HAP-1 (cell line): ENCODE measurements at regions not wholly inside any gene's neighbourhood (a gene's known extent, or its start where the extent isn't known, plus 50 kb on each side); places are given as distances from the start of the nearest gene placed in this dataset.
"Not testable (repeated sequence)": the region's sequence is repeated elsewhere in the genome, so short reads cannot be mapped to it uniquely, and the experiment has no call there.

Experiments used
- DNase-seq, 2 experiments: peaks; one replicate each; pipeline ENCODE4 v3.0.0-alpha.2; 2016 to 2020; ENCODE audit warnings: low spot score in 2 of 2
- H3K27me3 ChIP-seq: fragments of 250-450 bp; sonication (Bioruptor Pico); 2 replicates; pipeline ENCODE4 v1.5.1; 2020; ENCODE audit warnings: low read depth, mild to moderate bottlenecking, moderate library complexity
- H3K36me3 ChIP-seq: fragments of 250-450 bp; sonication (Bioruptor Pico); replicated peaks from 2 replicates; pipeline ENCODE4 v1.5.1; 2020; ENCODE audit warnings: mild to moderate bottlenecking
- H3K4me1 ChIP-seq: fragments of 250-450 bp; sonication (Bioruptor Pico); 2 replicates; pipeline ENCODE4 v1.5.1; 2020; ENCODE audit warnings: mild to moderate bottlenecking
- H3K4me3 ChIP-seq: fragments of 250-450 bp; sonication (Bioruptor Pico); 2 replicates; pipeline ENCODE4 v1.5.1; 2020; ENCODE audit warnings: mild to moderate bottlenecking, moderate library complexity
- H3K9me3 ChIP-seq: fragments of 250-450 bp; sonication (Bioruptor Pico); 2 replicates; pipeline ENCODE4 v1.5.1; 2020; ENCODE audit warnings: mild to moderate bottlenecking, moderate library complexity
- in situ Hi-C: fragments of 300-500 bp; cut with MboI; formaldehyde crosslinking; loops from 3 replicates; pipeline ENCODE4 v1.14.3; 2020; ENCODE audit warnings: low sequenced_read_pairs, inconsistent platforms, mixed read lengths

DNA sequence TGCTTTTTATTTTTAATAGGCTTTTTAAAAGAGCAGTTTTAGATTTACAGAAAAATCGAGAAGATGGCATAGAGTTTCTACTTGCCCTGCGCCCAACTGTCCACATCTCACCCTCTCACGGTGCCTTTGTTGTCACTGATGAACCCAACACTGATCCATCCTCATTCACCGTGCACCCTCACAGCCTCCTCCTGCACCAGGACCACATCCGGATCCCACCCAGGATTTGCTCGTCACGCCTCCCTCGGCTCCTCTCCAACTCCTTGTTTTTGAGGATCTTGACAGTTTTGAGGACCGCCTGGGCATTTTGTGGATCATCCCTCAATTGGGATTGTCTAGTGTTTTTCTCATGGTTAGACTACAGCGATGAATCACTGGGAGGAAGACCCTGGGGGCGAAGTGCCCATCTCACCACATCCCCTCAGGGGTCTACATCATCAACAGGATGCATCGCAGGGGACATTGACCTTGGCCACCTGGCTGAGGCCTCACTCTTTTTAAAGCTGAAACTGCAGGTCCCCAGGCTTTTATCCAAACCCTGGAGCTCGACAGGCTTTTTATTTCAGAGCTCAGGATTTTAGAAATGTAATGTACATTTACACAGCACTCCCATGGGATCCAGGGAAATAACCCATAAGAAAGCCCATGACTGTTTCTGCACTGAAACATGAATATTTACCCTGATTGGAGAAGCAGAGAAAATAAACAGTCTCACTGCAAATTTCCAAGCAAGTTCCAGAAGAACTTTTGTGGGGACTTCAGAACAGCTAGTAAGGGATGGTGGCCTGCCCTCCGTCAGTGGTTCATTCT lies 71.8 kb upstream of the ZNF469 start:
- in situ Hi-C loops = no loop called here
- Histone ChIP-seq H3K9me3 (no peaks in the 10 kb centered on the region), H3K4me1 (no peaks in the 10 kb centered on the region), H3K36me3 (no peaks in the 10 kb centered on the region), H3K4me3 (no peak overlapping the region), H3K27me3 (no peaks in the 10 kb centered on the region)
- no peak for DNase-seq

GRCh38 chr16:88311860-88312259 lies 70.9 kb upstream of the ZNF469 start:
- DNase-seq, H3K36me3 ChIP-seq, H3K4me3 ChIP-seq, in situ Hi-C loops, H3K27me3 ChIP-seq, H3K9me3 ChIP-seq, H3K4me1 ChIP-seq: not testable (repeated sequence)

GRCh38 chr16:88312732-88313131 lies 70.0 kb upstream of the ZNF469 start:
- Histone ChIP-seq H3K27me3 (no peaks in the 10 kb centered on the region), H3K4me1 (no peaks in the 10 kb centered on the region), H3K4me3 (no peak overlapping the region), H3K36me3 (no peaks in the 10 kb centered on the region), H3K9me3 (no peaks in the 10 kb centered on the region)
- in situ Hi-C loops = no loop called here
- DNase-seq = no peak

GRCh38 chr16:88314991-88315542 lies 67.7 kb upstream of the ZNF469 start:
- no peaks in the 10 kb centered on the region for H3K36me3 ChIP-seq
- DNase-seq = no peak
- H3K4me3 ChIP-seq = no peak overlapping the region
- H3K4me1 ChIP-seq = no peaks in the 10 kb centered on the region
- H3K9me3 ChIP-seq = no peaks in the 10 kb centered on the region
- H3K27me3 ChIP-seq = no peaks in the 10 kb centered on the region
- in situ Hi-C loops = no loop called here

DNA sequence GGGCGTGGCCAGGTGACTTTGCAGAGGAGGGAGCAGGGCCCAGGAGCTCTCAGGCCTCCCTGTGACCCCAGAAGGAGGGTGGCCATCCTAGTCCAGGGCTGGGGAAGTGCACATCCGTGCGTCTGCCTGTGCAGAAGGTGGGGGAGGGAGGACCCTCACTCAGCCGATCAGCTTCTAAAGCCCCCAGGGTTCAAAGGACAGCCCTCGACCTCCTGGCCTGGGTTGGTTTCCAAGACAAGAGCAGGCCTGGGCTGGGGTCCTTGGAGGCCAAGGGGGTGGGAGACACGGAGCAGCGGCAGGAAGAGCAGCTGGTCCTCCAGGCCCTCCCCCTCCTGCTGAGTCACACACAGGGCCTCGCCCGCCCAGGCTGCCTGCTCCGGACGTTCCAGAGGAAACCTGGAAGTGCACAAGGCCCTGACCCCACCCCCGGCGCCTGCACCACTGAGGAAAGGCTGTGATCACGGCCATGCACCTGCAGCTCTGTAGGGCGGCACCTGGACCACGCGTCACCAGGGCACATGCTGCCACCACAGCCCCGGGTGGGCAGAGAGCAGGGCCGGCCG lies 67.1 kb upstream of the ZNF469 start:
- no peaks in the 10 kb centered on the region for H3K4me1 ChIP-seq
- no peaks in the 10 kb centered on the region for H3K27me3 ChIP-seq
- H3K36me3 ChIP-seq = no peaks in the 10 kb centered on the region
- in situ Hi-C loops = no loop called here
- no peaks in the 10 kb centered on the region for H3K9me3 ChIP-seq
- no peak for DNase-seq
- no peak overlapping the region for H3K4me3 ChIP-seq

DNA sequence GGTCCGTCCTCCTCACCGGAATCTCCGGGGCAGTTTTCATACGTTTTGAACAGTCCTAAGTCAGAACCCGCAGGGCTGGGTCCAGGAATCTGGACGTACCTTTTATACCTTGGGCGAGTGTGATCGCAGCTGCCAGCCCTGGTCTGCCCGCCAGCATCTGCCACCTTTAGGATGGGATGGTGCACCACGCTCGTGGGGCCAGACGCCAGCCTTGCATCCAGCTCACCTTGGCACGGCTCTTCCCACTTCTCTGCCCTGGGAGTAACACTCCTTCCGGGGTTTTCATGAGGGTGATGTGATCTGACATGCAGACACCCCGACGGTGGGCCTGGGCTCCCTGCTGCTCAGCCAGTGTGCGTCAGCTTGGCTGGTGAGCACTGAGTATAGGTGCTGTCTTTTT lies 66.6 kb upstream of the ZNF469 start:
- in situ Hi-C loops = no loop called here
- Histone ChIP-seq H3K9me3 (no peaks in the 10 kb centered on the region), H3K4me1 (no peaks in the 10 kb centered on the region), H3K4me3 (no peak overlapping the region), H3K36me3 (no peaks in the 10 kb centered on the region), H3K27me3 (no peaks in the 10 kb centered on the region)
- DNase-seq = no peak

DNA sequence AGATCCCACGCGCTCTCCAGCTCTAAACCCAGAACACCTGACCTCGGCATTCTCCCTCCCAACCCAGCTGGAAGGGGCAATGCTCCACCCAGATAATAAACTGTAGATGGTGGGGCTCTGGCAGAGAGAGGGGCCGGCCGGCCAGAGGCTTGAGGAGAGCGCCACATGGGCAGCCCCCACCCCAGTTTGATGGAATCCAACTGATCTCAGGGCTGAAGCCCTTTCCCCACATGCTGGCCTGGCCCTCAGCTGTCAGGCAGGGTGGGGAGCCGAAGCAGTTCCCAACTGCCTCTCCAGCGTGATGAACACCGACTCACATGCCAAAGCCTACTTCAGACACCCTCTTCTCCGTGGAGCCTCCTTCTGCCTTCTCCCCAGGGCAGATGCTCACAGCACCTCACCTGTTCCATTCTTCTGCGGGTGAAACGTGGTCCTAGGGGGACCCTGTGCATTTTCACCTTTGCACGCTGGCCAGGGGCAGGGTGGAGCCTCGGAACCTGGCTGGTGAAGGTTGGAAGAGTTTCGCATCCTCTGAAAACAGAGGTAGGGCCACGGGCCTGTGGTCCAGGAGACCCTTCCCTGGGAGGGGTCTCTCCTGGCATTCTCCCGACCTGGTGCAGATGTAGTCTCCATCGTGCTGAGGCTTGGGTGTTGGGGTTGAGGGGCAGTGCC lies 65.7 kb upstream of the ZNF469 start:
- Histone ChIP-seq H3K4me3 (no peak overlapping the region), H3K9me3 (no peaks in the 10 kb centered on the region), H3K27me3 (no peaks in the 10 kb centered on the region), H3K36me3 (no peaks in the 10 kb centered on the region), H3K4me1 (no peaks in the 10 kb centered on the region)
- DNase-seq = no peak
- in situ Hi-C loops = no loop called here

DNA sequence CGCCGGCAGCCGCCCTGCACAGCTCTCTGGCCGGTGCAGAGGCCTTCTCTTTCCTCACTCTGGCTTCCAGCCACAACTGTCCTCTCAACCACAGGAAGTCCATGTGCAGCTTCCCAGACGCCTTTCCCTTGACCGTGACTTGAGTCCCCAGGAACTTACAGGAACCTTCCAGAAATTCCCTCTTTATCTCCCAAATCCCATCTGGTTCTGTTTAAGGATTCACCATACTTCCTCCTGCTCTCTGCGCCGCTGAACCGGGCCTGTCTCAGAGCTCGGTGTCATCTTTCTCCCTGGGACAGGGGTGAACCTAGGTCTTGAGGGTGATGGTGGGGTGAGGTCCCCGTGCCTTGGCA lies 65.2 kb upstream of the ZNF469 start:
- in situ Hi-C loops = no loop called here
- H3K27me3 ChIP-seq = no peaks in the 10 kb centered on the region
- no peaks in the 10 kb centered on the region for H3K36me3 ChIP-seq
- no peaks in the 10 kb centered on the region for H3K4me1 ChIP-seq
- no peak for DNase-seq
- H3K4me3 ChIP-seq = no peak overlapping the region
- no peaks in the 10 kb centered on the region for H3K9me3 ChIP-seq

DNA sequence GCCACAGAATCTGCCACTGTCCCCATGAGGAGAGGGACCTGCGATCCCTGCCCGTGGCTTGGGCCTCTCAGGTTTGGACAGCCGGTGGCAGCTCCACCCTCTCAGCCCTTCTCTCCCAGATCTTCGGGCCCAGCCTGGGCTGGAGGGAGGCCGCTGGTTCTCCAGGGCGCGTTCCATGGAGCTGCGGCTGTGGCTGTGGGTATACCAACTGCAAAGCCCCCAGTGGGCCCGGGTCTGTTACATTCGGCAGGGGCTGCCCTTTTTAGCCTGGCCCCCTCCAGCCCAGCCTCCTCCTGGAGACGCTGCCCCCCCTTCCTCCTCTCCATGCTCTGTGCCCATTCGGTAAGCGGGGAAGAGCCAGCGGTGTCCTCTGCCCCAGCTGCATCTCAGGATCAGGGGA lies 64.7 kb upstream of the ZNF469 start:
- Histone ChIP-seq H3K36me3 (no peaks in the 10 kb centered on the region), H3K4me1 (no peaks in the 10 kb centered on the region), H3K4me3 (no peak overlapping the region), H3K27me3 (no peaks in the 10 kb centered on the region), H3K9me3 (no peaks in the 10 kb centered on the region)
- no peak for DNase-seq
- in situ Hi-C loops = no loop called here

DNA sequence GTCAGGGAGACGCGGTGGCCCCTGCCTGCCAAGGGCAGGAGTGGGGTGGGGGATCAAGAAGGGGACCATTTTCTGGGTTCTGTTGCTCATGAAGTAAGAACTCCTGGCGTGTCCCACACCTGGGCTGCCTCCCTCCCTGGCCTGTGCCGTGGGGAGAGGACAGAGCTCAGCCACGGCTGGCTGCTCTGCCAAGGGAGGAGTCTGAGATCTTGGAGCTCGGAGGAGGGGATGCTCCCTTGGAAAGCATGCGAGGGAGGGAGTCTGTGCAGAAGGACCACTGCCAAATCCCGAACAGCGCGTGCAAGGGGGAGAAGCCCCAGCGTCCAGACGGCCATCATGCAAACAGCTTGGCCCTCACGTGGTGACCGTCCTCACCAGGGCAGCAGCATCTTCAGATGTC lies 64.2 kb upstream of the ZNF469 start:
- no peak for DNase-seq
- Histone ChIP-seq H3K27me3 (no peaks in the 10 kb centered on the region), H3K4me1 (no peaks in the 10 kb centered on the region), H3K36me3 (no peaks in the 10 kb centered on the region), H3K4me3 (no peak overlapping the region), H3K9me3 (no peaks in the 10 kb centered on the region)
- in situ Hi-C loops = no loop called here

DNA sequence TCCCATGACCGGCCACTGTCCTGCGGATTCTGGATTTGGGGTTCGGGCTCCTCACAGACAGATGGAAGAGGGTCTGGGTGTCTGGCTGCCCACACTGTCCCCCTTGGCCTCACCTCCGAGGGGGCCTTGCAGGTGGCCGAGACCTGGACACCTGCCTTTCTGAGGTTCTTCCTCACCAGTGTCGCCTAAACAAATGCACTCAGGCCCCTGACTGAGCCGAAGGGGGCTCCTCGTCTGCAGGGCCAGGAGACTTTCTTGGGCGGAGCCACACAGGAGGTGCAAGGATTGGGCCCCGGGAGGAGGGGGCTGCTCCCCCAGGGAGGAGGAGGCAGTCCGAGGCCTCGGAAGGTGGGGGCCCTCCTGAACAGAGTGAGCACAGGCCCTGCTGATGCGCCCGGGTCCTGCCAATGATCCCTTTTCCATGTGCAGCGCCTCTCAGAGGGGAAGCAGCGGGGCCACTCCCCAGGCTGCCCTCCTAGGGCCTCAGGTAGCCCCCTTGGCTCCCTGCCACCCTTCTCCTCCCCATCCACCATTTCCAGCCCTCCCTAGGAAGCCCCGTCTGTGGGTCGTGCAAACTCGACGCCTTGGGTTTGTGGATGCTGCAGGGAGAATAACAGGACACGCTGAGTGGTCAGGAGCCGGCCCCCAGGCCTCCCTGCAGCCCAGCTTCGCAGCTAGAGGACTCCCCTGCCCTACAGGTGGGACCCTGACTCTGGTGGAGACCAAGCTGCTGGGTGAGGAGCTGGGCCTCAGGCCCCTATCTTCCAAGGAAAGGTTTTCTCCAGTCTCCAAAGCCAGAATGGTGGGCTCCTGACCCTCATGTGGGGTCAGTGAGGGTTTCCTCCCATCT lies 63.4 kb upstream of the ZNF469 start:
- Histone ChIP-seq H3K36me3 (no peaks in the 10 kb centered on the region), H3K27me3 (no peaks in the 10 kb centered on the region), H3K4me1 (no peaks in the 10 kb centered on the region), H3K9me3 (no peaks in the 10 kb centered on the region), H3K4me3 (no peak overlapping the region)
- in situ Hi-C loops = no loop called here
- no peak for DNase-seq

DNA sequence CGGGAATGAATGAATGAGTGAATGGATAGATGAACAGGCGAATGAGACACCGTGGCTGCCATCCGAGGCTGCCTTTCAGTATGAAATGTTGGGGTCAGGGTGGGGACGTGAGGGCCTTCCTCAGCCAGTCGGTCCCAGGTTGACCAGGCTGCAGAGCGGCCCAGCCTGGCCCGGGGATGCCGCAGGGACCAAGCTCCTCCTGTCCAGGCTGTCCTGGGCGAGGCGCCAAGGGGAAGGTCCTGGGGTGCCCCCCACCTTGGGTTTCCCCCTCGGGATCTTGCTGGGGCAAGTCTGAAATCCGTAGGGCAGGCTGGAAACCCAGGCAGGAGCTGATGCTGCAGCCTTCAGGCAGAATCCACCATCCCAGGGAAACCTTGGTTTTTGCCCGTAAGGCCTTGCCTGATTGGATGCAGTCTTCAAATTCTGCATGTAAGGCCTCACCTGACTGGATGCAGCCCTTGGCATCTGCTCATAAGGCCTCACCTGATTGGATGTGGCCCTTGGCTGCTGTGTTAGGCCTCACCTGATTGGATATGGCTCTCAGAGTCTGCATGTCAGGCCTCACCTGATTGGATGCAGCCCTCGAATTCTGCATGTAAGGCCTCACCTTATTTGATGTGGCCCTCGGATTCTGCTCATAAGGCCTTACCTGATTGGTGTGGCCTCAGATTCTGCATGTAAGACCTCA lies 61.7 kb upstream of the ZNF469 start:
- in situ Hi-C loops = no loop called here

More for the DNA sequence above, 61.7 kb upstream of the ZNF469 start:
- no peak overlapping the region for H3K4me3 ChIP-seq
- no peaks in the 10 kb centered on the region for H3K4me1 ChIP-seq
- no peaks in the 10 kb centered on the region for H3K36me3 ChIP-seq
- peak in 1 of 2 experiments; percentile 21 for DNase-seq
- no peaks in the 10 kb centered on the region for H3K27me3 ChIP-seq
- H3K9me3 ChIP-seq = no peaks in the 10 kb centered on the region
